ENCODE measurements at regions not wholly inside any gene's neighbourhood (a gene's known extent, or its start where the extent isn't known, plus 50 kb on each side); places are given as distances from the start of the nearest gene placed in this dataset.

DNA sequence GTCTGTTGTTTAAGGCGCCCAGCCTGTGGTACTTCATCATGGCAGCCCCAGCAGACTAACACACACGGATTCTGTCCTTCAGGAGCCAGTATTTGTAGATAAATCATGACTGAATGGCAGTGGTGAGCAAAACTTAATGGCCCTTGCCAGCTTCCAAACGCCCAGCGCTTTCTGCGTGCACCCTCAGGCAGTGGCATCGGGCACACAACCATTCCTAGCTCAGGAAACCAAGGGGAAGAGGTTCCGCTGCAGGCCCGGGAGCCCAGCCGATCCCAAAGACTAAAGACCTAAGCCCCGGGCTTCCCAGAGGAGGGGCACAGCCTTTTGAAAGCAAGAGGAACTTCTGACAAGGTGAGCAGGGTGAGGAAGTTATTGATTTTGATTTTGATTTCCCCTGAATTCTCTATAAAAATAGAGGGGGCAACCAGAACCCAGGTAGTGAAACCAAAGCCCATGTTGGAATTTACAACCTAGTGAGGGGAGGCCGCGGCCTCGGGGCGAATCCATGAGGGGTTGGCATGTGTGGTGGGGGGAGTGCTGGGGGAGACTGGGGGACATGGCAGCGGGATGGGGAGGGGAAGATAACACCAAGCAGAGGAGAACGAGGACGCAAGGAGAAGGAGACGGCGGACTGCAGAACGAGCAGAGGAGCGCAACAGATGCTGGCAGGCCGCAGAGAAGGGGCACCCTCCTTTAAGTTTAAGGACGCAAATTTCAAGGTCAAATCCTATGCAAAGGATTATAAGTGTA is 79.9 kb upstream of the SEPTIN5 start:
- H3K4me3 ChIP-seq (ENCODE audit: low read depth, low read length), result no peak overlapping the region
- no peak overlapping the region for H3K27ac ChIP-seq (ENCODE audit: low read depth, low read length)
- ChIA-PET CTCF (no interaction called here), POLR2A (no interaction called here)
- no peaks in the 10 kb centered on the region; the same call in 1 of the 2 replicates for H3K9me3 ChIP-seq (ENCODE audit: control insufficient read depth, insufficient read depth, low read length)
- no peak for DNase-seq (ENCODE audit: low read depth, low spot score)
- H3K27me3 ChIP-seq (ENCODE audit: control insufficient read depth, insufficient read depth, low read length), result peaks cover 5% of the 10 kb centered on the region
- no peak for TF ChIP-seq CTCF (IDR thresholded peaks at IDR 0.05; ENCODE audit: low read depth, low read length)

GRCh38 chr22:19635644-19636043 is 78.7 kb upstream of the SEPTIN5 start:
- ChIA-PET POLR2A (no interaction called here), CTCF (no interaction called here)
- no peak overlapping the region for H3K4me3 ChIP-seq (ENCODE audit: low read depth, low read length)
- H3K27me3 ChIP-seq (ENCODE audit: control insufficient read depth, insufficient read depth, low read length), result peaks cover 9% of the 10 kb centered on the region
- TF ChIP-seq CTCF (IDR thresholded peaks at IDR 0.05; ENCODE audit: low read depth, low read length), result no peak
- DNase-seq (ENCODE audit: low read depth, low spot score), result no peak
- no peaks in the 10 kb centered on the region; the same call in 1 of the 2 replicates for H3K9me3 ChIP-seq (ENCODE audit: control insufficient read depth, insufficient read depth, low read length)
- H3K27ac ChIP-seq (ENCODE audit: low read depth, low read length), result no peak overlapping the region

DNA sequence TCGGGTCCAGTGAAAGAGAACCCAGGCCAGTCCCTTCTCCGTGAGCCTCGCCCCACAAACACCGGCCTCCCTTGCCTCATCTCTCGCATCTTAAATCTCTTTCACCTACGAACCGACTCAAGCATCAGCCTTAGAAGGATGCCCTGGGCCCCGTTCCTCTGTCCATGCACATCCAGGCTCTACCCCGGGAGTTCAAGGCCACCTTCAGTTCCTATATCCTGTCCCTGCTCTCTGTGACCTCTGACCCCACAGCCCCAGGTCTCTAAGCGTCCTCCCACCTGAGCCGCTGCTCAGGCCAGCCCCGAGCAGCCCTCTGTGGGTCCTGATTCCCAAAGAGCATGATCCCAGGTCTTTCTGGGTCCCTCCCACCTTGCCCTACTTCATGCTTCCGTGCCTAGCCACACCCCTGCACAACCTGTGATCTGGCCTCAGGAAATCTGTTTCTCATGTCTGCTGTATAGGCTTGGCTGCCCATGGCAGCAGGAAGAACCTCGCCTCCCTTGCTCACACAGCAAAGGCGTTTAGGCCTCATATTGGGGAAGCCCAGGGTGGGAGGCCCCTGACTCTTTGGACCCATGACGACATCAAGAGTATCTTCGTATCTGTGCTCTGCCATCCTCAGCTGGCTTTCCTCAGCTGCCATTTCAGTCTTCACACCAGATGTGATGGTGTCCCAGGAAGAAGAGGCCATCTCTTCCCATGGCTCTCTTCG is 77.5 kb upstream of the SEPTIN5 start:
- no peak overlapping the region for H3K27ac ChIP-seq (ENCODE audit: low read depth, low read length)
- ChIA-PET CTCF (no interaction called here), POLR2A (no interaction called here)
- no peak overlapping the region for H3K4me3 ChIP-seq (ENCODE audit: low read depth, low read length)
- TF ChIP-seq CTCF (IDR thresholded peaks at IDR 0.05; ENCODE audit: low read depth, low read length), result no peak
- no peaks in the 10 kb centered on the region; the same call in 1 of the 2 replicates for H3K9me3 ChIP-seq (ENCODE audit: control insufficient read depth, insufficient read depth, low read length)
- peaks cover 15% of the 10 kb centered on the region for H3K27me3 ChIP-seq (ENCODE audit: control insufficient read depth, insufficient read depth, low read length)
- no peak for DNase-seq (ENCODE audit: low read depth, low spot score)

GRCh38 chr22:19637408-19638281 is 76.7 kb upstream of the SEPTIN5 start:
- ChIA-PET CTCF (interaction anchor here (1.7 kb wide), 1 partner anchor 8 kb away, joined by 8 read pairs; no protein-coding TSS in a partner anchor), POLR2A (no interaction called here)
- TF ChIP-seq CTCF (IDR thresholded peaks at IDR 0.05; ENCODE audit: low read depth, low read length), result no peak
- no peaks in the 10 kb centered on the region; the same call in 1 of the 2 replicates for H3K9me3 ChIP-seq (ENCODE audit: control insufficient read depth, insufficient read depth, low read length)
- no peak overlapping the region for H3K4me3 ChIP-seq (ENCODE audit: low read depth, low read length)
- H3K27ac ChIP-seq (ENCODE audit: low read depth, low read length), result no peak overlapping the region
- DNase-seq (ENCODE audit: low read depth, low spot score), result no peak
- H3K27me3 ChIP-seq (ENCODE audit: control insufficient read depth, insufficient read depth, low read length), result peaks cover 15% of the 10 kb centered on the region

Data from AG04450 (cell line).